B cell (primary cell): ENCODE measurements at regions not wholly inside any gene's neighbourhood (a gene's known extent, or its start where the extent isn't known, plus 50 kb on each side); places are given as distances from the start of the nearest gene placed in this dataset.

Experiments
- ATAC-seq: fragments of 200-7000 bp; cut with Tn5 transposase; one replicate; pipeline ENCODE4 v1.10.0; 2021; ENCODE audit warnings: low read depth, mild to moderate bottlenecking, moderate number of reproducible peaks, moderate library complexity
- CTCF ChIA-PET: fragments of 350-600 bp; sonication (Branson Sonifier 250); formaldehyde crosslinking; loops from one replicate; lab custom pipeline; 2021; ENCODE audit warnings: antibody characterized with exemption, inconsistent platforms; lab: Charles Lee
- POLR2A ChIA-PET: fragments of 350-600 bp; sonication (Branson Sonifier 250); formaldehyde crosslinking; loops from one replicate; lab custom pipeline; 2021; ENCODE audit warnings: antibody characterized with exemption; lab: Charles Lee
- DNase-seq: peaks from one replicate; pipeline ENCODE4 v3.0.0; 2013
- H2AFZ ChIP-seq: 2 replicates; pipeline ENCODE4 v1.6.1; 2012; ENCODE audit warnings: mild to moderate bottlenecking, low read depth, low read length; ENCODE audit not compliant: insufficient read depth, poor library complexity, severe bottlenecking
- H3K27ac ChIP-seq, 2 donors: 1 replicate in 1 of 2; 2 replicates in 1 of 2; pipeline ENCODE4 v1.5.1; 2012 to 2013; ENCODE audit warnings: low read length in 2 of 2, mild to moderate bottlenecking in 2 of 2, moderate library complexity in 1 of 2
- H3K27me3 ChIP-seq, 4 experiments: fragments of 200-600 bp in 1 of 4; sonication (generic) in 1 of 4; replicated peaks in 1 of 4; 1 replicate in 2 of 4; 2 replicates in 2 of 4; pipeline versions ENCODE4 v1.6.1 to v1.7.0; 2013 to 2016; ENCODE audit warnings: low read length in 3 of 4, mild to moderate bottlenecking in 2 of 4, mixed read lengths in 1 of 4, moderate library complexity in 1 of 4; ENCODE audit not compliant: insufficient read depth in 4 of 4, control insufficient read depth in 3 of 4; ENCODE audit errors: control extremely low read depth in 1 of 4
- H3K36me3 ChIP-seq, 2 experiments: replicated peaks in 1 of 2; 1 replicate in 1 of 2; 2 replicates in 1 of 2; pipeline versions ENCODE4 v1.6.1 to v1.7.1; 2013; ENCODE audit warnings: low read length in 1 of 2; ENCODE audit not compliant: insufficient read depth in 2 of 2, control insufficient read depth in 1 of 2; ENCODE audit errors: control extremely low read depth in 1 of 2, extremely low read depth in 1 of 2
- H3K4me1 ChIP-seq, 2 donors: fragments of 200-600 bp in 1 of 2; sonication (generic) in 1 of 2; 1 replicate in 1 of 2; 2 replicates in 1 of 2; pipeline versions ENCODE4 v1.5.1 to v1.6.1; 2013 to 2017; ENCODE audit warnings: low read length in 2 of 2; ENCODE audit not compliant: control insufficient read depth in 2 of 2, insufficient read depth in 2 of 2
- H3K4me2 ChIP-seq: replicated peaks from 2 replicates; pipeline ENCODE3; 2012; ENCODE audit warnings: mild to moderate bottlenecking, low read depth, low read length; ENCODE audit not compliant: poor library complexity, severe bottlenecking
- H3K4me3 ChIP-seq, 5 experiments: fragments of 200-600 bp in 1 of 5; sonication (generic) in 1 of 5; 1 replicate in 3 of 5; 2 replicates in 2 of 5; pipeline versions ENCODE4 v1.5.1 to v1.7.0; 2011 to 2016; ENCODE audit warnings: low read length in 4 of 5, mild to moderate bottlenecking in 4 of 5, low read depth in 2 of 5, control low read depth in 1 of 5, moderate library complexity in 1 of 5; ENCODE audit not compliant: insufficient read depth in 1 of 5; ENCODE audit errors: control extremely low read depth in 1 of 5, extremely low read depth in 1 of 5
- H3K79me2 ChIP-seq: fragments of 200-600 bp; sonication (generic); one replicate; pipeline ENCODE4 v1.6.0; 2016; ENCODE audit warnings: low read length; ENCODE audit not compliant: control insufficient read depth, insufficient read depth
- H3K9ac ChIP-seq: fragments of 200-600 bp; sonication (generic); 2 replicates; pipeline ENCODE4 v1.6.1; 2017; ENCODE audit warnings: mild to moderate bottlenecking, low read length, moderate library complexity
- H3K9me3 ChIP-seq, 3 donors: one replicate each; pipeline versions ENCODE4 v1.6.1 to v1.7.1; 2013; ENCODE audit warnings: low read length in 2 of 3; ENCODE audit not compliant: control insufficient read depth in 2 of 3, insufficient read depth in 1 of 3; ENCODE audit errors: control extremely low read depth in 1 of 3
- H4K20me1 ChIP-seq: 2 replicates; pipeline ENCODE4 v1.6.0; 2012; ENCODE audit warnings: mild to moderate bottlenecking, low read length; ENCODE audit not compliant: insufficient read depth, control insufficient read depth, poor library complexity, severe bottlenecking
- H3K27ac Mint-ChIP-seq: one replicate; pipeline ENCODE4 v1.8.0; 2021; ENCODE audit warnings: mixed read lengths
- H3K27me3 Mint-ChIP-seq: one replicate; pipeline ENCODE4 v1.8.0; 2021; ENCODE audit warnings: mixed read lengths
- H3K4me1 Mint-ChIP-seq: one replicate; pipeline ENCODE4 v1.8.0; 2021; ENCODE audit warnings: mixed read lengths
- H3K4me3 Mint-ChIP-seq: one replicate; pipeline ENCODE4 v1.8.0; 2021; ENCODE audit warnings: mixed read lengths
- H3K9me3 Mint-ChIP-seq: one replicate; pipeline ENCODE4 v1.8.0; 2022; ENCODE audit warnings: mixed read lengths; ENCODE audit not compliant: insufficient read depth
- CTCF ChIP-seq: fragments of 200-600 bp; IDR thresholded peaks from one replicate; pipeline ENCODE4 v1.8.0; 2022; ENCODE audit warnings: antibody characterized with exemption, mild to moderate bottlenecking
- EZH2 ChIP-seq: IDR thresholded peaks from 2 replicates; pipeline ENCODE4 v1.6.1; 2012; ENCODE audit warnings: borderline replicate concordance, low read depth, mild to moderate bottlenecking, moderate library complexity, low read length; ENCODE audit not compliant: insufficient read depth, poor library complexity, severe bottlenecking
- WGBS: methylation state at CpG from one replicate; pipeline ENCODE4 v1.1.5; 2013; ENCODE audit warnings: missing lambda C conversion rate; ENCODE audit not compliant: insufficient coverage; 5-methylcytosine and 5-hydroxymethylcytosine counted together
- intact Hi-C: fragments of 100-400 bp; cut with micrococcal nuclease; formaldehyde crosslinking; loops from one replicate; pipeline ENCODE4 v1.10.0; 2022

GRCh38 chr1:96414598-96414997, 307.0 kb upstream of the PTBP2 start:
- no peak overlapping the region for H3K4me2 ChIP-seq
- TF ChIP-seq EZH2 (no peak), CTCF (no peak)
- no peaks in the 10 kb centered on the region for H3K4me1 ChIP-seq
- no peak overlapping the region for H3K27ac Mint-ChIP-seq
- POLR2A ChIA-PET = no interaction called here
- ATAC-seq = no peak
- H3K4me3 ChIP-seq = no peak overlapping the region
- no peak overlapping the region for H3K27ac ChIP-seq
- no peak overlapping the region for H2AFZ ChIP-seq
- H3K27me3 Mint-ChIP-seq = no peaks in the 10 kb centered on the region
- intact Hi-C loops = no loop called here
- H3K36me3 ChIP-seq = no peaks in the 10 kb centered on the region
- no peaks in the 10 kb centered on the region for H4K20me1 ChIP-seq
- peaks cover 3% of the 10 kb centered on the region for H3K9me3 Mint-ChIP-seq
- H3K9ac ChIP-seq = no peak overlapping the region
- no peak for DNase-seq
- peaks cover 0 to 3% (median 0%) of the 10 kb centered on the region in 3 donors for H3K9me3 ChIP-seq
- WGBS = 74% methylated on average over 5 of the region's 6 CpGs
- CTCF ChIA-PET = no interaction called here
- no peaks in the 10 kb centered on the region for H3K27me3 ChIP-seq
- H3K4me3 Mint-ChIP-seq = no peak overlapping the region
- H3K4me1 Mint-ChIP-seq = no peaks in the 10 kb centered on the region
- no peaks in the 10 kb centered on the region for H3K79me2 ChIP-seq

GRCh38 chr1:96416111-96416595, 305.4 kb upstream of the PTBP2 start:
- no peaks in the 10 kb centered on the region for H3K4me1 ChIP-seq
- TF ChIP-seq CTCF (no peak), EZH2 (no peak)
- ATAC-seq (no peak), DNase-seq (no peak)
- peaks cover 3% of the 10 kb centered on the region for H3K9me3 Mint-ChIP-seq
- WGBS = no CpG with 5 or more reads among the region's 5 CpGs
- H3K36me3 ChIP-seq = no peaks in the 10 kb centered on the region
- intact Hi-C loops = no loop called here
- POLR2A ChIA-PET = no interaction called here
- no peaks in the 10 kb centered on the region for H3K4me1 Mint-ChIP-seq
- no peaks in the 10 kb centered on the region for H3K27me3 ChIP-seq
- H3K27ac ChIP-seq = no peak overlapping the region
- no peak overlapping the region for H3K4me2 ChIP-seq
- no peak overlapping the region for H2AFZ ChIP-seq
- no peaks in the 10 kb centered on the region for H4K20me1 ChIP-seq
- peaks cover 0 to 3% (median 0%) of the 10 kb centered on the region in 3 donors for H3K9me3 ChIP-seq
- no peak overlapping the region for H3K4me3 ChIP-seq
- CTCF ChIA-PET = no interaction called here
- no peaks in the 10 kb centered on the region for H3K79me2 ChIP-seq
- no peak overlapping the region for H3K4me3 Mint-ChIP-seq
- H3K27me3 Mint-ChIP-seq = no peaks in the 10 kb centered on the region
- no peak overlapping the region for H3K27ac Mint-ChIP-seq
- no peak overlapping the region for H3K9ac ChIP-seq
